DMS 273 (cell line): ENCODE measurements at regions not wholly inside any gene's neighbourhood (a gene's known extent, or its start where the extent isn't known, plus 50 kb on each side); places are given as distances from the start of the nearest gene placed in this dataset.
A peak's percentile ranks its signal among the peaks of the same experiment; 100 is the strongest.
"Not testable (repeated sequence)": the region's sequence is repeated elsewhere in the genome, so short reads cannot be mapped to it uniquely, and the experiment has no call there.

Experiments
- DNase-seq: peaks from one replicate; lab custom pipeline; 2025; ENCODE audit not compliant: unreplicated experiment; lab: John Stamatoyannopoulos, UW

GRCh38 chrX:125089761-125090445, 229.8 kb upstream of the TEX13C start:
- DNase-seq: no peak

- no peak for DNase-seq
Observed at GRCh38 chrX:125093852-125094251, 225.8 kb upstream of the TEX13C start.

GRCh38 chrX:125094901-125095300, 224.8 kb upstream of the TEX13C start:
- DNase-seq: no peak

- no peak for DNase-seq
Observed at GRCh38 chrX:125096469-125096868, 223.2 kb upstream of the TEX13C start.

GRCh38 chrX:125096870-125097269, 222.8 kb upstream of the TEX13C start:
- no peak for DNase-seq

GRCh38 chrX:125101971-125102755, 217.5 kb upstream of the TEX13C start:
- no peak for DNase-seq

- no peak for DNase-seq
Observed at GRCh38 chrX:125103693-125104092, 216.0 kb upstream of the TEX13C start.

GRCh38 chrX:125108921-125109320, 210.8 kb upstream of the TEX13C start:
- DNase-seq: no peak

- peak; percentile 36 for DNase-seq
Observed at GRCh38 chrX:125131164-125131563, 188.5 kb upstream of the TEX13C start.

- DNase-seq: peak; percentile 46
Observed at GRCh38 chrX:125132274-125132673, 187.4 kb upstream of the TEX13C start.

- no peak for DNase-seq
Observed at GRCh38 chrX:125137521-125137920, 182.2 kb upstream of the TEX13C start.

GRCh38 chrX:125150231-125150630, 169.4 kb upstream of the TEX13C start:
- no peak for DNase-seq

GRCh38 chrX:125151146-125151545, 168.5 kb upstream of the TEX13C start:
- DNase-seq: no peak

GRCh38 chrX:125152011-125152410, 167.7 kb upstream of the TEX13C start:
- DNase-seq: no peak

GRCh38 chrX:125153621-125154020, 166.1 kb upstream of the TEX13C start:
- no peak for DNase-seq

GRCh38 chrX:125154288-125155257, 165.1 kb upstream of the TEX13C start:
- not testable (repeated sequence) for DNase-seq

GRCh38 chrX:125155296-125156033, 164.2 kb upstream of the TEX13C start:
- DNase-seq: not testable (repeated sequence)

GRCh38 chrX:125170459-125170858, 149.2 kb upstream of the TEX13C start:
- DNase-seq: no peak

GRCh38 chrX:125172531-125172930, 147.1 kb upstream of the TEX13C start:
- DNase-seq: no peak

GRCh38 chrX:125175991-125176584, 143.6 kb upstream of the TEX13C start:
- DNase-seq: no peak
